ENCODE measurements at regions not wholly inside any gene's neighbourhood (a gene's known extent, or its start where the extent isn't known, plus 50 kb on each side); places are given as distances from the start of the nearest gene placed in this dataset.

DNA sequence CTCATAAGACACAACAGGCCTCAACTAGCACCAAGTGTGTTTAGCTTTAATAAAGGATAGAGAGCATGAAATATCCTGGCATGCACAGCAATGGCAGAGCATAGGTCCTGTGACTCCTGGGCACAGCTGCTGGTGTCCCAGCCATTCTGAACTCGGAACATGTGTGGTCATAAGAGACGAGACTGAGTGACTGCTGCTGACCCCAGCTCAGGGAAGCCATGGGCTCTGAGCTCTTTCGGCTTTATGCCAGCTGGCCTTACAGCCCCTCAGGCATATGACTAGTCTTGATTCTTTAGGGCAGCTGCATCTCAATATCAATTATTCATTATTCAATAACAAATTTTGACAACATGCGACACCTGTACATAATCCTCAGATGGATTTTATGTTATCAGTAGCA lies 62.4 kb upstream of the TOPAZ1 start:
- peaks cover 6% of the 10 kb centered on the region for H3K27me3 ChIP-seq (replicated peaks; ENCODE audit: control insufficient read depth, insufficient read depth, low read length)
- H3K4me1 ChIP-seq (ENCODE audit: control insufficient read depth, insufficient read depth, low read length): peaks cover 6% of the 10 kb centered on the region
- no peak for DNase-seq (ENCODE audit: low read depth)
- H3K9me3 ChIP-seq (ENCODE audit: control insufficient read depth, low read length): no peaks in the 10 kb centered on the region
- no peak overlapping the region for H3K4me3 ChIP-seq (ENCODE audit: low read length)
- no peaks in the 10 kb centered on the region for H3K36me3 ChIP-seq (ENCODE audit: control insufficient read depth, insufficient read depth, low read length, severe bottlenecking)
- no peak overlapping the region for H3K9ac ChIP-seq (ENCODE audit: low read length)

DNA sequence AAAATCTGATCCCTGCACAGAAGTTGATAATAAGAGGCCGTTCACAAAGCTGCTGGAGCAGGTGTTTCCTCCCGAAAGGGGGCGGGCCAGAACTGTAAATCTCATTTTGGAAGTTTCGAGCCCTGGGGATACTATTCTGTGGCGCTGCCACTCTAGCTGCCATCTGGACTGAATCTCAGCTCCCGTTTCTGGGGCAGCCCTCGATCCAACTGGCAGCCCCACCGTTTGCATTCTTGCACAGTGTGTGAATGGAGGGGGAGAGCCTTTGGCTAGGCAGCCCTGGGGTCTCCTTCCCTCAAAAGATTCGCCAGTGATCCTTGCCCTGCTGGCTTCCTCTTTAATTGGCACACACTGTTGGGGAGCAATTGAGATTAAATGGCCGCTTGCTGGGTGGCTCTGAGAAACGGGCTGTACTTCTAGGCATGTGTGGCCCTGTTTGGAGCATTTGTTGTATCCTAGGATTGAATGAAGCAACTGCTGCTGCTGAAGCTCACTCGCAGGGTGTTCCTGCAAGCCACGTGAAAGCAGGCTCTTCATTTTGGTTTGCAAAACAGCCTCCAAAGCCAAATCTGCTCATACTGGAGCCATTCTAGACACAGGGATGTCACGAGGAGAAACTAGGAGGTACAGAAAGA lies 57.2 kb upstream of the TOPAZ1 start:
- peaks cover 17% of the 10 kb centered on the region for H3K4me1 ChIP-seq (ENCODE audit: control insufficient read depth, insufficient read depth, low read length)
- no peaks in the 10 kb centered on the region for H3K36me3 ChIP-seq (ENCODE audit: control insufficient read depth, insufficient read depth, low read length, severe bottlenecking)
- H3K9me3 ChIP-seq (ENCODE audit: control insufficient read depth, low read length): peaks cover 9% of the 10 kb centered on the region
- H3K4me3 ChIP-seq (ENCODE audit: low read length): peak overlapping the region; percentile 18
- H3K27me3 ChIP-seq (replicated peaks; ENCODE audit: control insufficient read depth, insufficient read depth, low read length): peaks cover 3% of the 10 kb centered on the region
- peak overlapping the region; percentile 48 for H3K9ac ChIP-seq (ENCODE audit: low read length)
- no peak for DNase-seq (ENCODE audit: low read depth)

DNA sequence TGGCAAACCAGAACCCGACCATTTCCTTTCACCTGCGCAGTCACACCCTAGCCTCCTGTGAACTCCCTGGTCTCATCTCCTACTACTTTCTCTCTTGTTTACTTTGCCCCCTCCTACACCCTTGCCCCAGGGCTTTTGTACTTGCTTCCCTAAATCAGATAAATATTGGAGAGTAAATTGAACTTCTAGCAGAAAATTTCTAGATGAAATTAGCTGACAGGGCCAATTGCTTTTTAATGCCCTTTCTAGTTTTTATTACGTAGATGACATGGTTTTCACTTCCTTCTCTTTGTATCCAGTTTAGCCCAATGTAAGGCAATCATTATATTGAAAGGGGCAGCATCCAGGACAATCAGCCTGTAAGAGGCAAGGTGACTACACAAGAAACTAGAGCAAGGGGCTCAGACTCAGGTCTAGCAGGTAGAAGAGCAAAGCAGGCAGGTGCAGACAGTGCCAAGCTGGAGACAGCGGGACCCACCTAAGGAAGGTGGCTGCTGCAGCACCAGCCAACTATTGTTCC lies 56.2 kb upstream of the TOPAZ1 start:
- no peak for DNase-seq (ENCODE audit: low read depth)
- Histone ChIP-seq H3K9me3 (ENCODE audit: control insufficient read depth, low read length) (peaks cover 18% of the 10 kb centered on the region), H3K27me3 (replicated peaks; ENCODE audit: control insufficient read depth, insufficient read depth, low read length) (peaks cover 3% of the 10 kb centered on the region), H3K36me3 (ENCODE audit: control insufficient read depth, insufficient read depth, low read length, severe bottlenecking) (no peaks in the 10 kb centered on the region), H3K9ac (ENCODE audit: low read length) (no peak overlapping the region), H3K4me1 (ENCODE audit: control insufficient read depth, insufficient read depth, low read length) (peaks cover 17% of the 10 kb centered on the region), H3K4me3 (ENCODE audit: low read length) (peak overlapping the region; percentile 18)

DNA sequence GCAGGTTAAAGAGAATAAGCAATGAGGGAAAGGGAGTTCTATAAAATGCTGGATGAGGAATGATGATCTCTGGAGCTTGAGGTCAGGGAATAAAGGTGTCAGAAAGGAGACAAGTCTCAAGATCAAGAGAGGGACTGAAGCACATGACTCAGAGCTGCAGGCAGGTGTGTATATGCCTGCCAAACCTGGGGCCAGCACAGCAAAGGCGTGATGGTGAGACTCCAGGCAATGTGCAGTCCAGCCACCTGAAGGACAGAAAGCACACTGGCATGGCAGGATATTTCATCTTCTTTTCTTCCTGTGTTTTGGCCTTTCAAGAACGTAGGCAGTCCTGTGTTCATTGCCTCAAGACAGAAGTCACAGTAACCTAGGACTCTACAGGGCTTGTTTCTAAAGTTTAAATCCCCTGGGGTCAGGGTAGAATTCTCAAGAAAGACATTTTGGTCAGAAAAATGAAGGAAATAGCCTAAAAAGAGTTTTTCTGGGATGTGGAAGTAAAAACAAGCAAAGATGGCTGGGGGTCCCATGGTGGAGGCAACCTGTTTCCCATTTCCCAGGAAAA lies 55.5 kb upstream of the TOPAZ1 start:
- Histone ChIP-seq H3K27me3 (replicated peaks; ENCODE audit: control insufficient read depth, insufficient read depth, low read length) (peaks cover 3% of the 10 kb centered on the region), H3K36me3 (ENCODE audit: control insufficient read depth, insufficient read depth, low read length, severe bottlenecking) (no peaks in the 10 kb centered on the region), H3K4me3 (ENCODE audit: low read length) (no peak overlapping the region), H3K9me3 (ENCODE audit: control insufficient read depth, low read length) (peaks cover 19% of the 10 kb centered on the region), H3K9ac (ENCODE audit: low read length) (no peak overlapping the region), H3K4me1 (ENCODE audit: control insufficient read depth, insufficient read depth, low read length) (peaks cover 17% of the 10 kb centered on the region)
- DNase-seq (ENCODE audit: low read depth): no peak

DNA sequence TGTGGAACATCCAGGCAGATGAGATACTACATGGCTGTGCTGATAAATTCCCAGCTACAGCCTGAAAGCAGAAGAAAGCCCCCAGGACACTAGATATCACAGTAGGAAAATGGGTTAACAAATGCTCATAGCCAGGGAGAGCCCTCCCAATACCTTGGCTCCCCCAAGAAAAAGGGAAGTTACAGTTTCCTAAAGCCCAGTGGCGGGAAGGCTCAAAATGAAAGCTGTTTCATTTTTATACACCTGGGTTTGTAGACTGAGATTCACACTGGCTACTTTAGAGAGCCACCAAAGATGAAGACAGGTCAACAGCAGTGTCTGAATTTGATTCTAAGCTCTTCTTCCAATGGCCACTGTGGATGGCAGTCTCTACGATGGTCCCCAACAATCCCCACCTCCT lies 55.0 kb upstream of the TOPAZ1 start:
- Histone ChIP-seq H3K4me1 (ENCODE audit: control insufficient read depth, insufficient read depth, low read length) (peaks cover 17% of the 10 kb centered on the region), H3K9me3 (ENCODE audit: control insufficient read depth, low read length) (peaks cover 22% of the 10 kb centered on the region), H3K4me3 (ENCODE audit: low read length) (no peak overlapping the region), H3K9ac (ENCODE audit: low read length) (no peak overlapping the region), H3K27me3 (replicated peaks; ENCODE audit: control insufficient read depth, insufficient read depth, low read length) (peaks cover 3% of the 10 kb centered on the region), H3K36me3 (ENCODE audit: control insufficient read depth, insufficient read depth, low read length, severe bottlenecking) (no peaks in the 10 kb centered on the region)
- no peak for DNase-seq (ENCODE audit: low read depth)
